ENCODE measurements at regions not wholly inside any gene's neighbourhood (a gene's known extent, or its start where the extent isn't known, plus 50 kb on each side); places are given as distances from the start of the nearest gene placed in this dataset.

DNA sequence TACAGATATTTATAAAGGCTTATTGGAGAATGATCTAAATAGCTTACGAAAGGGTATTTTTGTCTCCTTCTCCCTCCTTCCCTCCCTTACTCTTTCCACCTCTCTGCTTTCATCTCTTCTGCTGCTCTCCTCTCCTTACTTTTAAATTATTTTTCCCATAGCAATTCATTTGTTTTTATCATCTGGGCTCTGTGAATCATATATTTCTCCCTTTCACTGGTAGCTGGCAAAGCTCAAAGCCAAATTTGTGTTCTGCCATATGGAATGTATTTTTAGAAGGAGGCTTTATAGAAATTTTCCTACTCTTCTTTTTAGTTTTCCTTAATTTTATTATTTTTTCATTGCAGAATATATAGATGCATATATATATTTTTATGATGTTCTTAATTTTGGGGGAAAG lies 385.8 kb downstream of the C3orf38 start:
- H3K27ac Mint-ChIP-seq: no peak overlapping the region
- no peaks in the 10 kb centered on the region for H3K36me3 Mint-ChIP-seq (ENCODE audit: insufficient read depth)
- H3K27me3 Mint-ChIP-seq: no peaks in the 10 kb centered on the region
- no peaks in the 10 kb centered on the region for H3K4me1 Mint-ChIP-seq (ENCODE audit: low read depth)
- TF ChIP-seq, protein P1, sequence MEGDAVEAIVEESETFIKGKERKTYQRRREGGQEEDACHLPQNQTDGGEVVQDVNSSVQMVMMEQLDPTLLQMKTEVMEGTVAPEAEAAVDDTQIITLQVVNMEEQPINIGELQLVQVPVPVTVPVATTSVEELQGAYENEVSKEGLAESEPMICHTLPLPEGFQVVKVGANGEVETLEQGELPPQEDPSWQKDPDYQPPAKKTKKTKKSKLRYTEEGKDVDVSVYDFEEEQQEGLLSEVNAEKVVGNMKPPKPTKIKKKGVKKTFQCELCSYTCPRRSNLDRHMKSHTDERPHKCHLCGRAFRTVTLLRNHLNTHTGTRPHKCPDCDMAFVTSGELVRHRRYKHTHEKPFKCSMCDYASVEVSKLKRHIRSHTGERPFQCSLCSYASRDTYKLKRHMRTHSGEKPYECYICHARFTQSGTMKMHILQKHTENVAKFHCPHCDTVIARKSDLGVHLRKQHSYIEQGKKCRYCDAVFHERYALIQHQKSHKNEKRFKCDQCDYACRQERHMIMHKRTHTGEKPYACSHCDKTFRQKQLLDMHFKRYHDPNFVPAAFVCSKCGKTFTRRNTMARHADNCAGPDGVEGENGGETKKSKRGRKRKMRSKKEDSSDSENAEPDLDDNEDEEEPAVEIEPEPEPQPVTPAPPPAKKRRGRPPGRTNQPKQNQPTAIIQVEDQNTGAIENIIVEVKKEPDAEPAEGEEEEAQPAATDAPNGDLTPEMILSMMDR (IDR thresholded peaks at IDR 0.05; ENCODE audit: unreplicated experiment): no peak
- H3K4me3 Mint-ChIP-seq (ENCODE audit: low read depth): no peak overlapping the region
- no peak for DNase-seq (ENCODE audit: low spot score, unreplicated experiment)
- H3K9me3 Mint-ChIP-seq (ENCODE audit: low read depth): no peaks in the 10 kb centered on the region

DNA sequence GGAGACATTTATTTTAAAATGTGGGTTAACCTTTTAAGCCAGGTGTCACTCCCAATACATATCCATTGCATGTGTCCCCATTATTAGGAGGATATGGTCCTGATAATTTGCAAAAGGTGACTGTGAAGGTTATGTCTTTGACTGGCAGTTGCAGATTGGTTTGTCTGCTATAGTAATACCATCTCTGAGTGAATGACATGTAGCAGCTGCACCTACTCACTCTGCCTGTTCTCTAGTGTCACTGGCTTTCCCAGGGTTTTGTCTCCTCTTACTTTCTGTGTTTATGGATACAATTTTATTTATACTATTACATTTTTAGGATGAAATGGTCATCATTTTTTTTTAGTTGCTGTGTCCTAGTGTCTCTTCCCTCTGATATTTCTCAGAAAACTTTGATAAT lies 393.2 kb downstream of the C3orf38 start:
- Mint-ChIP-seq H3K4me1 (ENCODE audit: low read depth) (no peaks in the 10 kb centered on the region), H3K27me3 (no peaks in the 10 kb centered on the region), H3K9me3 (ENCODE audit: low read depth) (peaks cover 13% of the 10 kb centered on the region), H3K4me3 (ENCODE audit: low read depth) (no peak overlapping the region), H3K27ac (no peak overlapping the region), H3K36me3 (ENCODE audit: insufficient read depth) (no peaks in the 10 kb centered on the region)
- no peak for DNase-seq (ENCODE audit: low spot score, unreplicated experiment)
- TF ChIP-seq, protein P1 (IDR thresholded peaks at IDR 0.05; ENCODE audit: unreplicated experiment): no peak

DNA sequence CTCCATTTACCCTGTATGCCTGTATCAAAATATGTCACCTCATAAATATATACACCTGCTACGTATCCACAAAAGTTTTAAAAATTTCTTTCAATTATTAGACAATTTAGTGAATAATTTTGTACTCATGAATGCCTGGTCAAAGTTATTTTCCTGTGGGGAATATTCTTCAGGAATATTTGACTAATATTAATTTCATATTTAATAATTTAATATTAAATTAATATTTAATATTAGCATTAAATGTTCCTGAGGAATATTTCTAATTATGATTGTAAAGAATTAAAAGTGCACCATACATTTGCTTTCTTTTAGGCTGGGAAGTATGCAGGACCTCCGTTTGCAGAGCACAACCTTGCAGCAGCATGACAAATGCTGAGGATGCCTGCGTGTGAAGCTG lies 422.7 kb downstream of the C3orf38 start:
- H3K27me3 Mint-ChIP-seq: no peaks in the 10 kb centered on the region
- H3K27ac Mint-ChIP-seq: no peak overlapping the region
- H3K4me1 Mint-ChIP-seq (ENCODE audit: low read depth): no peaks in the 10 kb centered on the region
- no peak for DNase-seq (ENCODE audit: low spot score, unreplicated experiment)
- H3K36me3 Mint-ChIP-seq (ENCODE audit: insufficient read depth): no peaks in the 10 kb centered on the region
- H3K4me3 Mint-ChIP-seq (ENCODE audit: low read depth): no peak overlapping the region
- TF ChIP-seq, protein P1 (IDR thresholded peaks at IDR 0.05; ENCODE audit: unreplicated experiment): no peak
- peaks cover 10% of the 10 kb centered on the region for H3K9me3 Mint-ChIP-seq (ENCODE audit: low read depth)

DNA sequence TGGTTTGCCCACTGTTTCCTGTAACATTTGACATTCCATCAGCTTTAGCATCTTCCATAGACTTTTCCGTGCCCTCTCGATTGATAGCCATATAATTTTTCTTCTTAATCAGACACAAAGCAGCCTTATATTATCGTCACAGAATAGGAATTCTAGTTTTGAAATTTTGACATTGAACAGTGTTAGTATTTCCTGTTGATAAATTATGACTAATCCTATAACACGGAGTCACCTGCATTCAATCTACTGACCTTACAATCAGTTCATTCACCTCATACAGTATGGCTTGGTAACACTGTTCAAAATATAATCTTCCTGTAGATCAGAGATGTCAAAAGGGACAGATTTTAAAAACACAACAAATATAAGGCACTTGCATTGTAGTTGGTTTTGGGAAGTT lies 423.7 kb downstream of the C3orf38 start:
- Mint-ChIP-seq H3K36me3 (ENCODE audit: insufficient read depth) (no peaks in the 10 kb centered on the region), H3K4me1 (ENCODE audit: low read depth) (no peaks in the 10 kb centered on the region), H3K4me3 (ENCODE audit: low read depth) (no peak overlapping the region), H3K27me3 (no peaks in the 10 kb centered on the region), H3K9me3 (ENCODE audit: low read depth) (peaks cover 10% of the 10 kb centered on the region), H3K27ac (no peak overlapping the region)
- TF ChIP-seq, protein P1 (IDR thresholded peaks at IDR 0.05; ENCODE audit: unreplicated experiment): no peak
- no peak for DNase-seq (ENCODE audit: low spot score, unreplicated experiment)

DNA sequence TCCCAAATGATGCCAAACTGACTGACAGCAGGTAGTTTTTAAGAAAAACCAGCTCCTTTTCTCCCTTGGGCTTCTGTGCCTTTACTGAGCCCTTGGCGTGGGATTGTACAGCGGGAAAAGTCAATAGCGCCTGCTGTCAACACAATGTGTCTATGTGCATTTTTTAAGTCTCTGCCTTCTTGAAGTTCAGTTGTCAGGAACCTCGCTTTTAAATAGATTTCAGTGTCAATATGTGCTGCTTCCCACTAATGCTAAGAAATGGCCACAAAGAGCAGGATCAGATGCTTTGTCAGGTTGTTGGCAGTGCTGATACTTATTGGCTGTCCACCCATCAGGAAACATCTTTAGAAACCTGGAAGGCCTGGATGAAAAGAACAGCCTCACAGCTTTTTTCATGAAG lies 424.4 kb downstream of the C3orf38 start:
- DNase-seq (ENCODE audit: low spot score, unreplicated experiment): no peak
- Mint-ChIP-seq H3K36me3 (ENCODE audit: insufficient read depth) (no peaks in the 10 kb centered on the region), H3K9me3 (ENCODE audit: low read depth) (peaks cover 10% of the 10 kb centered on the region), H3K4me1 (ENCODE audit: low read depth) (no peaks in the 10 kb centered on the region), H3K27ac (no peak overlapping the region), H3K27me3 (no peaks in the 10 kb centered on the region), H3K4me3 (ENCODE audit: low read depth) (no peak overlapping the region)
- TF ChIP-seq, protein P1 (IDR thresholded peaks at IDR 0.05; ENCODE audit: unreplicated experiment): no peak

All from progenitor cell of endocrine pancreas (in vitro differentiated cells).